H54 (cell line): ENCODE measurements at regions not wholly inside any gene's neighbourhood (a gene's known extent, or its start where the extent isn't known, plus 50 kb on each side); places are given as distances from the start of the nearest gene placed in this dataset.

ENCODE experiments used
- DNase-seq: peaks from one replicate; pipeline ENCODE4 v3.0.0; 2011; ENCODE audit warnings: low spot score, mixed read lengths; ENCODE audit not compliant: insufficient read length
- FAIRE-seq: peaks from 3 replicates; lab custom pipeline; 2011; peaks lifted over from hg19 to GRCh38; lab: Jason Lieb, UNC
- POLR2A ChIP-seq: IDR thresholded peaks from 2 replicates; pipeline ENCODE4 v1.6.1; 2011; ENCODE audit warnings: low read depth, mild to moderate bottlenecking, low read length

GRCh38 chr13:91135968-91136367, 211.5 kb upstream of the MIR17HG start:
- FAIRE-seq, result no peak
- TF ChIP-seq POLR2A, result no peak
- no peak for DNase-seq

GRCh38 chr13:91136806-91137205, 210.7 kb upstream of the MIR17HG start:
- TF ChIP-seq POLR2A, result no peak
- DNase-seq (no peak), FAIRE-seq (no peak)

- FAIRE-seq (no peak), DNase-seq (no peak)
- TF ChIP-seq POLR2A, result no peak
Observed at GRCh38 chr13:91139232-91139631, 208.3 kb upstream of the MIR17HG start.

- DNase-seq, result no peak
- TF ChIP-seq POLR2A, result no peak
- FAIRE-seq, result no peak
Observed at GRCh38 chr13:91141543-91142061, 205.9 kb upstream of the MIR17HG start.

GRCh38 chr13:91142572-91142971, 204.9 kb upstream of the MIR17HG start:
- FAIRE-seq, result no peak
- no peak for TF ChIP-seq POLR2A
- DNase-seq, result no peak

GRCh38 chr13:91144054-91144453, 203.4 kb upstream of the MIR17HG start:
- no peak for TF ChIP-seq POLR2A
- FAIRE-seq (no peak), DNase-seq (no peak)

GRCh38 chr13:91144486-91144885, 203.0 kb upstream of the MIR17HG start:
- no peak for FAIRE-seq
- TF ChIP-seq POLR2A, result no peak
- DNase-seq, result no peak

- TF ChIP-seq POLR2A, result no peak
- FAIRE-seq (no peak), DNase-seq (no peak)
Observed at GRCh38 chr13:91145571-91146205, 201.8 kb upstream of the MIR17HG start.

GRCh38 chr13:91146601-91147000, 200.9 kb upstream of the MIR17HG start:
- DNase-seq (no peak), FAIRE-seq (no peak)
- TF ChIP-seq POLR2A, result no peak

- no peak for DNase-seq
- no peak for TF ChIP-seq POLR2A
- FAIRE-seq, result no peak
Observed at GRCh38 chr13:91148098-91148497, 199.4 kb upstream of the MIR17HG start.

GRCh38 chr13:91151921-91152320, 195.6 kb upstream of the MIR17HG start:
- no peak for FAIRE-seq
- no peak for DNase-seq
- TF ChIP-seq POLR2A, result no peak

- no peak for TF ChIP-seq POLR2A
- FAIRE-seq (no peak), DNase-seq (no peak)
Observed at GRCh38 chr13:91153372-91153771, 194.1 kb upstream of the MIR17HG start.

- TF ChIP-seq POLR2A, result no peak
- FAIRE-seq, result peak; percentile 23
- no peak for DNase-seq
Observed at GRCh38 chr13:91154558-91155353, 192.7 kb upstream of the MIR17HG start.

- DNase-seq (no peak), FAIRE-seq (no peak)
- no peak for TF ChIP-seq POLR2A
Observed at GRCh38 chr13:91155512-91156114, 191.9 kb upstream of the MIR17HG start.
